ENCODE measurements at regions not wholly inside any gene's neighbourhood (a gene's known extent, or its start where the extent isn't known, plus 50 kb on each side); places are given as distances from the start of the nearest gene placed in this dataset.
"Not testable (repeated sequence)": the region's sequence is repeated elsewhere in the genome, so short reads cannot be mapped to it uniquely, and the experiment has no call there.

DNA sequence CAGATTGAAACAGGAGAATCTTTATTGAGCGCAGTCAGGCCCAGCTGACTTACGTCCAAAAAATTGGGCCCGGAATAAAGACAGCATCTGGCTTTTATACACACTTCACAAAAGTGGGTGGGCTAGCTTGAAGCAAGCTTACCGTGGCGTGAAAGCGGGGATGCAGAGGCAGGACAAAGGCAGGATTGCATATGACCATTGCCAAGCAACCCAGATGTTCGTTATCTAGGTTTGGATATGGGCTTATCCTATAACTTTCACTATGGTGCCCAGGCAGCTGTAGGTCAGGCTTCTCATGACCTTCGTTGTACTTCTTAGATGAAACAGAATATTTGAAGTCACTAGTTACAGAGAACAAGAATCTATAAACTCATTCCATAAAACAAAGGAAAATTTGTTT, 1575.6 kb upstream of the RAG2 start:
- no peak for DNase-seq (ENCODE audit: low read depth in 1 of 2, low spot score in 1 of 2)

DNA sequence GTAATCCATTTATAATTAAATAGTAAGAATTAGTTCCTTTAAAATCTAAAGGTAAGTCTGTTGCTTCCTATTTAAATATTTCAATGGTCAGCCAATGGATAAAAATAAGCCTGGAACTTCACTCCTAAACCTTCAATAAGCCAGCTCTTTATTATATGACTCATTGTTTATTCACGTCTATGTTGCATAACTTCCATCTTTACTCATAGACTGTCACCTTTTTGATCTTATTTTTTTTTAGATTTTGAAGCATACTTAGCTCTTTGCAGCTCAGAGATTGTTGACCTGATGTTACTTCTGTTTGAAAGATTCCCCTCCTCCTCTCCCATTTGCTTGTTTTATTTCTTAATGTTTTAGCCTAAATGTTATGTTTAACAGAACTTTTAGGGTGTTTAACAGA, 1571.2 kb upstream of the RAG2 start:
- DNase-seq (ENCODE audit: low read depth in 1 of 2, low spot score in 1 of 2), result no peak

DNA sequence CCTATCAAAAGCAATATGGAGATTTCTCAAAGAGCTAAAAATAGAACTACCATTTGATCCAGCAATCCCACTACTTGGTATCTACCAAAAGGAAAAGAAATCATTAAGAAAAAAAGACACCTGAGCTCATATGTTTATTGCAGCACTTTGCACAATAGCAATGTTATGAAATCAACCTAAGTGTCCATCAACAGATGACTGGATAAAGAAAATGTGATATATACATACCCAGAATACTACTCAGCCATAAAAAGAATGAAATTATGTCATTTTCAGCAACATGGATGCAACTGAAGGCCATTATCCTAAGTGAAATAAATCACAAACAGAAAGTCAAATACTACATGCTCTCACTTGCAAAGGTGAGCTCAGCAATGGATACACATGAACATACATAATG, 1565.5 kb upstream of the RAG2 start:
- no peak for DNase-seq (ENCODE audit: low read depth in 1 of 2, low spot score in 1 of 2)

DNA sequence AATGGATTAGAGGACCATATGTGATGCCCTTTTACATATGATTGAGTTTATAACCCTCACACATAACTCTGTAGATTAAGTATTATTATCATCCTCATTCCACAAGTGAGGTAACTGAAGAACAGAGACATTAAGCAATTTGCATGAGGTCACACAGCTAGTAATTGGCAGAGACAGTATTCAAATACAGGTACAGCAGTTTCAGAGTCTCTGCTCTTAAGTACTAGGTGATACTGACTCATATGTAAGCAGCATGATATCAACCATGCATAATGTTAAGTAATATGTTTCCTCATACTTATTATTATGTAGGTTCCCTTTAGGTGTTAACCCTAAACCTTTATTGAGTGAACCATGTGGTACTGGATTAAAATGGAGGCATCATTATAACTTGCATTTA, 1562.4 kb upstream of the RAG2 start:
- DNase-seq (ENCODE audit: low read depth in 1 of 2, low spot score in 1 of 2), result no peak

DNA sequence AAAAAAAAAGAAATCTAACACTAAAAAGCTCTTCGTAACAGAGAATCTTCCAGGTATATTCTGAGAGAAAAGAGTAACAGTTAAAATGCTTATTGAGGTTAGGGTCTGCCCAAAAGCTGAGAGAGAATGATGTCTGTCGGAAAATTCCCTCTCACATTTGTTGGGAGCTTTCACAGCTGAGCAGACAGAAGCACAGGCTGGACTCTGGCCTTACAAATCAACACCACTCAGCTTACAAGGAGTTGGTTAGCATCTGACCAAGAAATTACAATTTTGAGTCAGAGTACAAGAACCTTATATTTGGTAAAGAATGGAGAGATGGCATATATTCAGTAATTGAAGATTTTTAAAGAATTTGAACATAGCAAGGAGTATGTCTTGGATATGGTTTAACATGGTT, 1561.0 kb upstream of the RAG2 start:
- no peak for DNase-seq (ENCODE audit: low read depth in 1 of 2, low spot score in 1 of 2)

DNA sequence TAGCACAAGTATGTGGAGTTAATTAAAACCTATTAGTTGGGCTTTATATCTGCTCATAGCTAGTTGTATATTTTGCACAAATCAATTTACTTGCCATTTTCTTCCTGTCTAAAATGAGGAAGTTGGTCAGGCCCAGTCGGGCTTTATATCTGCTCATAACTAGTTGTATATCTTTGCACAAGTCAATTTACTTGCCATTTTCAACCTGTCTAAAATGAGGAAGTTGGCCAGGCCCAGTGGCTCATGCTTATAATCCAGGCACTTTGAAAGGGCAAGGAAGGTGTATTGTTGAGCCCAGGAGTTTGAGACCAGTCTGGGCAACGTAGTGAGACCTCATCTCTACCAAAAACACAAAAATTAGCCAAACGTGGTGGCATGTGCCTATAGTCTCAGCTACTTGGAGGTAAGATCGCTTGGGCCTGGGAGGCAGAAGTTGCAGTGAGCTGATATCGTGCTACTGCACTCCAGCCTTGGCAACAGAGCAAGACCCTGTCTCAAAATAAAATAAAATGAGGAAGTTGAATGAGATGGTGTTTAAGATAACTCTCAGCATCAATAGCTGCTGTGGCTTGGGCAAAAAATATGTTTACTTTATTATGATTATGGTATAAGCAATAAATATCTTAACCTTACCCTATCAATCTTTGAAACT, 1558.6 kb upstream of the RAG2 start:
- DNase-seq (ENCODE audit: low read depth in 1 of 2, low spot score in 1 of 2), result no peak

DNA sequence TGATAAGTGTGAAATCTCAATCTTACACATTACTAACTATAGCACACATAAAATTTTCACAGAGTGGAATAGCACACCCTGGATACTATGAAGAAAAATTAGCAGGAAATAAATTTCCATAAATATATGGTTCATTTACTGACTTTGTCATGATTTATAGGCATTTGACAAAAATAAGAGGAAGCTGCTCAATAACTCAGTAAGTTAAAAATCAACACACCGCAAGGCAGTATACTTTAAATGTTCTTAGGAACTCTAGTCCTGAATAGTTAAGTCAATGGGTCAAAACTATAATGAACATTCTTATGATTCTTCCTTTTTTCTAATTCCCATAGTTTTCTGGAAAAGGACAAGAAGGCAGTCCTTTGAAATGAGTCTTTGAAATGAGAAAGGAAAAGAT, 1557.8 kb upstream of the RAG2 start:
- no peak for DNase-seq (ENCODE audit: low read depth in 1 of 2, low spot score in 1 of 2)

DNA sequence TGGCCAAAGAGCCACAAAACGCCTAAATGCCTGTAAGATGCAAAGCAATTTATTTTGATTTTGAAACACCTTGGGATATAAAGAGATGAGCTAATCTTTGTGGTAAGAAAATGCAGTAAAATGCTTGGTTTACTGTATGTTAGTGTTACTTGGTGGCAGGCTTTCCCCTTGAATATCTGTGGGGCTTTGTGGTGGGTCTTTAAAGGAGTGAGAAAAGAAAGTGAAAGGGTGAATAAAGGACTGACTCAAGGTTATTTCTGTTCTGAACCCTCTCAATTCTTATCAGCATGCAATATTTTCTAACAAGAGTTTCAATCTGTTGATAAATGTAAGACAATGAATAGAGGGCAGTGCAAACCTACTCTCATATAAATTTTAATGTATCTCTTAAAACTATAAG, 1555.9 kb upstream of the RAG2 start:
- DNase-seq (ENCODE audit: low read depth in 1 of 2, low spot score in 1 of 2), result no peak

DNA sequence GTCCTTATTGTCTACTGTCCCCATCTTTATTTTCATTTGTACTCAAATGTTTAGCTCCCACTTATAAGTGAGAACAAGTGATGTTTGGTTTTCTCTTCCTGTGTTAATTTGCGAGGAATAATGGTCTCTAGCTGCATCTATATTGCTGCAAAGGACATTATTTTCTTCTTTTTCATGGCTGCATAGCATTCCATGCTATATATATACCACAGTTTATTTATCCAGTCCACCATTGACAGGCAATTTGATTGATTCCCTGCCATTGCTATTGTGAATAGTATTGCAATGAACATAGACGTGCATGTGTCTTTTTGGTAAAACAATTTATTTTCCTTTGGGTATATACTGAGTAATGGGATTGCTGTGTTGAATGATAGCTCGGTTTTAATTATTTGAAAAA, 1545.8 kb upstream of the RAG2 start:
- no peak for DNase-seq (ENCODE audit: low read depth in 1 of 2, low spot score in 1 of 2)

DNA sequence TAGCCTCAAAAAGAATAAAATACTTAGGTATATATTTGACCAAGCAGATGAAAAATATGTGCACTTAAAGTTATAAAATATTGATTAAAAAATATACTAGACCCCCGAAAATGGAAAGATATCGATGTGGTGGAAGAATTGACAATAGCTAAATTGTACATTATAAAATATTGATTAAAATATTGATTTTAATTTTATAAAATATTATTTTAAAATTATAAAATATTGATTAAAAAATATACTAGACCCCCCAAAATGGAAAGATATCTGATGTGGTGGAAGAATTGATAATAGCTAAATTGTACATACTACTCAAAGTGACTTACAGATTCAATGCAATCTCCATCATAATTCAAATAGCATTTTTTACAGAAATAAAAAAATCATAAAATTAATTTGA, 1540.9 kb upstream of the RAG2 start:
- no peak for DNase-seq (ENCODE audit: low read depth in 1 of 2, low spot score in 1 of 2)

DNA sequence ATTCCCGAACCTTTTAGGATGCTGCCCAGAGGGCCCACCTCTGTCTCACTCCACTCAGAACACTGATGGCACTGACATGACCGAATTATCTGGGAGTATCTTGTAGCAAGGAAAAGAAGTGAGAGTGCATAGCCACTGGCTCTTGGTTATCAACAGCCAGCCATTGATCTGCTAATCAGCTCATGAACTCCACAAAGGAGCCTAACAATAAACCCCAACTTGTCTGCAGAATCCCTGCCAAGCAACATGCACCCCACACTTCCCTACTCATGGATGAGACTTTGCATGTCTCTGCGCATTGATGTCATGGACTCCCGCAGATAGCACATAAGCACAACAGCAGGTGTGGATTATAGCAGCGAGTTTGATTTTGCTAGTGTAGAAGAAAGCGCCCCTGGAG, 1538.9 kb upstream of the RAG2 start:
- DNase-seq (ENCODE audit: low read depth in 1 of 2, low spot score in 1 of 2), result no peak

DNA sequence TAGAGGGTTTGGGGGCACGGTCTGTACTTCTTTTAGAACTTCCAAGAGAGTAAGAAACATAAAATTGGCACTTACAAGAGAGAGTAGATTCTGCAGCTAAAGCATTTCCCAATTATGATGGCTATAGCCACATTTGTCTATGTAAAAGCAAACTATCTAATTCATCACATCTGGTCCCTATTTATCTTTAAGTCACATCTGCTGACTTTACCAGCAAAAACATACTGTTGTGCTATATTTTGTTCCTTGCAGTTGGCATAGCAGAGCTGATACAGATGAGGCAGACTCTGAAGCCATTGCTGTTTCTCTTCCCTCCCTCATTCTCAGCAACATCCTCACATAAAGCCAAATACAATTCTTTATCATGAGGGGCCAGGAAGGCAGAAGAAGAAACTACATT, 1533.5 kb upstream of the RAG2 start:
- DNase-seq (ENCODE audit: low read depth in 1 of 2, low spot score in 1 of 2), result no peak

DNA sequence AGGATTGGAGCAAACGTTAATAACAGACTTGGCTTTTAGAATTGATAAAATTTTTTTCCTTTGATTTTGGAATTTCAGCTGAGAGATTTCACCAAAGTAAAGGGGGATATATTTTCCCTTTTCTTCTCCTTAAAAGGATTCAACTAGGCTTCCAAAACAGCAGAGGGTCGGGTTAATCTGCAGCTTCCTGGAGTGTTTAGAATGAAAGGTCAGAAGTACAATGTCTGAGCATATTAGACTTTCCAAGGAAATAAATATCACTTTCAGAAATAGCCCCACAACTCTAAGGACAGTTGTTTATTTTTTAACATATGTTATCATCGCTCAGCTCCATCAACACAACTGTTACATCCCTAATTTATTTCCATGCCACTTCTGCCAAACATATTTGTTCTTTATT, 1532.9 kb upstream of the RAG2 start:
- no peak for DNase-seq (ENCODE audit: low read depth in 1 of 2, low spot score in 1 of 2)

DNA sequence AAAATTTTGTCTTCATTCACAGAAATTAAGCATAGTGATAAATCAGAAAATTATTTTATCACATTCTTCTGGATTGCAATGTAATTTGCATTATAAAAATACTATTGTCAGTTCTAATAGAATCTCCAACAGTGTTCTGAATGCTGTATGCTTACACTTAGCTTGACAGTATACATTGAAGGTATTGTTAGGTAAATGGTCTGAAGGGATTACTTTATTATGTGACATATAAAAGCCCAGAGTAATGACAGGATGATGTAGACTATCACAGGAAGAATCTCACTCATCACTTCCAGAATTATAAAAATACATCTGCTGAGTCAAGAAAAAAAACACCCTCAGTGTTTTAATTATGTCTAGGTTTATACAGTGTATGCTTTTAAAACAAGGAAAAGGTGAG, 1532.5 kb upstream of the RAG2 start:
- no peak for DNase-seq (ENCODE audit: low read depth in 1 of 2, low spot score in 1 of 2)

DNA sequence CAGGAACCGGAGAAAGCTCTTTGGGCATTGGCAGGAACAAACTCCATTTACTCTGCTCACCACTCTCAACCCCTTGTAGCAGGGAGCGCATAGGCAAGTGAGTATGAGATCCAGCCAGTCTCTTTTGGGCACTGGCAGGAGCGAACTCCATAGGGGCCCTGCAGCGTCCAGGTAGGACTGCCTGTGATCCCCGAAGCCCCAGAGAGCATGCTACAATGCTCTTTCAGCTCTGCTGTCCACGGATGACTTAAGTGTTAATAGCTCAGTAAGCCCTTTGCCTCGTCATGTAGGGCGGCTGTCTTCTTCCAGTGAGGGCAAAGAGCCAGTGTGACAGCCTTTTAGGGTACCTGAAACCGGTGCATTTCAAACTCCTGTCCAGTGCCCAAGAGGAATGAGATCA, 1525.6 kb upstream of the RAG2 start:
- DNase-seq (ENCODE audit: low read depth in 1 of 2, low spot score in 1 of 2), result no peak

DNA sequence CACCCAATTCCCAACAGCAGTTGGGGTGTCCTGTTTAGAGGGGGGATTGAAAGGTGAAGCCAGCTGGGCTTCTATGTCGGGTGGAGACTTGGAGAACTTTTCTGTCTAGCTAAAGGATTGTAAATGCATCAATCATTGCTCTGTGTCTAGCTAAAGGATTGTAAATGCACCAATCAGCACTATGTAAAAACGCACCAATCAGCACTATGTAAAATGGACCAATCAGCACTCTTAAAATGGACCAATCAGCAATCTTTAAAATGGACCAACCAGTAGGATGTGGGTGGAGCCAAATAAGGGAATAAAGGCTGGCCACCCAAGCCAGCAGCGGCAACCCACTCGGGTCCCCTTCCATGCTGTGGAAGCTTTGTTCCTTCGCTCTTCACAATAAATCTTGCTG, 1518.6 kb upstream of the RAG2 start:
- DNase-seq (ENCODE audit: low read depth in 1 of 2, low spot score in 1 of 2), result not testable (repeated sequence)

DNA sequence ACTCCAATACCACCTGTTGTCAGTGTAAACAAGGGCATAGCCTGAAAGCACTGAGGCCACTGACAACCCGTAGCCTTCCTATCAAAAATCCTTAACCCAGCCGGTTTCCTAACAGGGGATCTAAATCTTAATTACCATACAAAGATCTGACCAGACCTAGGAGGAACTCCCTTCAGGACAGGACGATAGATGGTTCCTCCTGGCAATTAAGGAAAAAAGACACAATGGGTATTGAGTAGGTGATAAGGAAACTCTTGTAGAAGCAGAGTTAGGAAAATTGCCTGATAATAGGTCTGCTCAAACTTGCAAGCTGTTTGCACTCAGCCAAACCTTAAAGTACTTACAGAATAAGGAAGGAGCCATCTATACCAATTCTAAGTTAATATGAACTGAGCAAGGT, 1517.3 kb upstream of the RAG2 start:
- DNase-seq (ENCODE audit: low read depth in 1 of 2, low spot score in 1 of 2), result not testable (repeated sequence)

DNA sequence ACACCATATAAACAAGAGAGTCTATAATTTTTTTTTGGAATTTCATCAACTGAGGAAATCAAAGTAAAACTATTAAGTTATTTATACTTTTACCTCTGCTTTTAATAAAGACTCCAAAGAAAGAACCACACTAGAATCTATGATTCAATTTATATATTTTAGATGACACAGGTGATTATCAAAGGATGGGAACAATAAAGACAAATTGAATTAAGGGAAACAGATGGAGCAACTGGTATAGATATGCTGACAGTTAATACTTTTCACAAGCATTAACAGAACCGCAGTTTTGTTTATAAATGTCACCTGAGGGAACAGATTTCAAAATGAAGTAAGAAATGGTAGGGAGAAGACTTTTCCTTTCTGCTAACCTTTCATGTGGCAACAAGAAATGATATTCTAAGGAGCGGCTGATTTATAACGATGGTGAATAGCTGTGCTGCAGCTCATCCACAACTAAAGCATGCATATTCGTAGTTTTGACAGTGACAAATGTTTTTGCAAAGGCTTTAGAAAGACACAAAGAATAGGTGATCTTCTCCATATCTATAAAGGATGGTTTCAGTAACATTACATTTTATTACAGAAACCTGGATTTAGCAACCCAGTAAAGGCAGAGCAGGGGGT, 1502.9 kb upstream of the RAG2 start:
- DNase-seq (ENCODE audit: low read depth in 1 of 2, low spot score in 1 of 2), result no peak

DNA sequence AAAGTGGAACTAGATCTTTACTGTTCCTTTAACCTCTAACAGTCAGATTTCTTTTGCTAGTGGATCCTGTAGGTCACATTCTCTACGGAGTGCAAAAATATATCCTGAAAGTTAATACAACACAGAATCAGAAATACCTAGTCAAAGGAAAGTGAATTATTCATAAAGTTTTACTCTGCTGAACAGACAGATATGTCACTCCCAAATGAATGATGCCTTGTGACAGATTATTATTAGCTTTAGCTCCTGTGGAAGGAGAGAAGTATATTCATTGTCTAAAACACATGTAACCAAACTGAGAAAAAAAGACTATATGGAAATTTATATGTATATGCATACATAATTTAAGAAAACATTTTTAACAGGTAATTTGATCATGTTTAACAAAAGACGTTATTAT, 1497.2 kb upstream of the RAG2 start:
- DNase-seq (ENCODE audit: low read depth in 1 of 2, low spot score in 1 of 2), result no peak

DNA sequence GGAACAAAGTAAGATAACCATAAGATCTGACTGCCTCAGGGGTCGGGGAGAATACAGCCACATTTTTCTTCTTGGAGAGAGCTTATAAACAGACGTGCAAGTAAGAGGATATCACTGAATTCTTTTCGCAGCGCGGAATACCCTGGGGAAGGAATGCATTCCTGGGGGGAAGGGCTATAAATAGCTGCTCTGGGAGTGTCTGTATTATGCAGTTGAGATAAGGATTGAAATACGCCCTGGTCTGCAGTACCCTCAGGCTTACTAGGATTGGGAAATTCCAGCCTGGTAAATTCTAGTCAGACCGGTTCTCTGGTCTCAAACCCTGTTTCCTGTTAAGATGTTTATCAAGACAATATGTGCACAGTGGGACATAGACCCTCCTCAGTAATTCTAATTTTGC, 1491.7 kb upstream of the RAG2 start:
- no peak for DNase-seq (ENCODE audit: low read depth in 1 of 2, low spot score in 1 of 2)

DNA sequence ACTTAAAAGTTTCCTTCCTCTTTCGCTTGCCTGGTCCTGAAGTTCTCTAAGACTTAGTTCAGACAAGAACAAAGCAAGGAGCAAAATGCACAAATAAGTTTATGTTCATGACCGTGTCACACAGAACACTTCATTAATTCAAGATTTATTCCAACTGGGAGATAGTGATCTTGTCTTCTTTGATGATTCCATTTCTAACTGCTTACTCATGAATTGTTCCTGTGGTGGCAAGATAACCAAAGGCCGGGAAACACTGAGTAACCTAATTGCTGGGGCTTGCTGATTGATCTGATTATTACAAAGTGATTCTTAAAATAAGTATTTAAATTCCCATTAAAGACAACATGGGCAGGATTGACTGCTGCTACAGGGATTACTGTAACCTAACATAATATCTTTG, 1462.9 kb upstream of the RAG2 start:
- no peak for DNase-seq (ENCODE audit: low read depth in 1 of 2, low spot score in 1 of 2)

DNA sequence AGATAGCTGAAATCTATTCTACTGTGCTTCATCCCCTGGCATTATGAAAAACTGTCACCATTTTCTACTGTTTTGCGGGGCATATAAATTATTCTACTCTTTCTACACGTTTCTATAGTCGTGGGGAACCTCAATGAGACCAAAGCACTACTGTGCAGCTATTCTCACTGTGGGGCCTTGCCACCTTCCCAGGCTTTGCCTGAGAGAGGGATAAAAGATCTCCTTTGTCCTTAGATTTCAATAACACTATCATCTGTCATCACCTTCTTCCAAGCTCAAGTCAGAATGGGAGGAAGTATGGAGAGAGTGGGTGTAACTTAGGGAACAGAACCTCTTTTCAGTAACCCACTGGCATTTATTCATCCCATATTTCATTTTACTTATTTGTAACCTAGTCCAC, 1462.1 kb upstream of the RAG2 start:
- DNase-seq (ENCODE audit: low read depth in 1 of 2, low spot score in 1 of 2), result no peak

DNA sequence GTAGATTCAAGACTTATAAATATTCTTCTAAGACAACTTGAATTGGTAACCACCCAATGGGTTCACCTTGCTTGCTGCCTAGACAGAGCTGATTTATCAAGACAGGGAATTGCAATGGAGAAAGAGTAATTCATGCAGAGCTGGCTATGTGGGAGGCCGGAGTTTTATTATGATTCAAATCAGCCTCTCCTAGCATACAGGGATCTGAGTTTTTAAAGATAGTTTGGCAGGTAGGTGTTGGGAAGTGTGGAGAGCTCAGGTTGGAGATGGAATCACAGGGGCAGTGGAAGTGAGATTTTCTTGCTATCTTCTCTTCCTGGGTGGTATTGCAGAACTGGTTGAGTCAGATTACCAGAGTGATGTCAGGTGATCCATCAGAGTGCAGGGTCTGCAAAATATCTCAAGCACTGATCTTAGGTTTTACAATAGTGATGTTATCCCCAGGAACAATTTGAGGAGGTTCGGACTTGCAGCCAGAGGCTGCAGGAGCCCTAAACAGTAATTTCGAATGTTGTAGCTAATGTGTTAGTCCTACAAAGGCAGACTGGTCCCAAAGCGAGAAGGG, 1448.6 kb upstream of the RAG2 start:
- DNase-seq (ENCODE audit: low read depth in 1 of 2, low spot score in 1 of 2), result no peak

All from stimulated activated CD4-positive, alpha-beta T cell treated with anti-CD3 and anti-CD28 coated beads, Interleukin-15, amount 100 ng/mL, for 1 hour (primary cell).